HG03103 (cell line): ENCODE measurements at regions not wholly inside any gene's neighbourhood (a gene's known extent, or its start where the extent isn't known, plus 50 kb on each side); places are given as distances from the start of the nearest gene placed in this dataset.

Experiments
- ATAC-seq: cut with Tn5 transposase; IDR thresholded peaks from one replicate; pipeline ENCODE4 v1.9.1; 2021; ENCODE audit warnings: low read depth; ENCODE audit not compliant: unreplicated experiment

GRCh38 chr18:41706301-41706700 lies 248.7 kb upstream of the PIK3C3 start:
- ATAC-seq: no peak

- no peak for ATAC-seq
Measured at GRCh38 chr18:41703744-41704530, 251.1 kb upstream of the PIK3C3 start.

GRCh38 chr18:41700416-41700815 lies 254.6 kb upstream of the PIK3C3 start:
- no peak for ATAC-seq

- no peak for ATAC-seq
Measured at GRCh38 chr18:41695441-41695840, 259.6 kb upstream of the PIK3C3 start.

GRCh38 chr18:41693008-41693407 lies 262.0 kb upstream of the PIK3C3 start:
- ATAC-seq: no peak

GRCh38 chr18:41690332-41691127 lies 264.5 kb upstream of the PIK3C3 start:
- no peak for ATAC-seq

- no peak for ATAC-seq
Measured at GRCh38 chr18:41687138-41687537, 267.9 kb upstream of the PIK3C3 start.

GRCh38 chr18:41681138-41681880 lies 273.7 kb upstream of the PIK3C3 start:
- ATAC-seq: no peak

- ATAC-seq: no peak
Measured at GRCh38 chr18:41674506-41674905, 280.5 kb upstream of the PIK3C3 start.

GRCh38 chr18:41666231-41666630 lies 288.8 kb upstream of the PIK3C3 start:
- no peak for ATAC-seq

GRCh38 chr18:41665210-41665609 lies 289.8 kb upstream of the PIK3C3 start:
- ATAC-seq: no peak

- ATAC-seq: no peak
Measured at GRCh38 chr18:41660654-41661053, 294.4 kb upstream of the PIK3C3 start.

GRCh38 chr18:41659438-41660130 lies 295.4 kb upstream of the PIK3C3 start:
- ATAC-seq: no peak

GRCh38 chr18:41657189-41657588 lies 297.8 kb upstream of the PIK3C3 start:
- ATAC-seq: no peak

GRCh38 chr18:41655074-41655473 lies 300.0 kb upstream of the PIK3C3 start:
- ATAC-seq: no peak

- ATAC-seq: no peak
Measured at GRCh38 chr18:41647914-41648313, 307.1 kb upstream of the PIK3C3 start.

- no peak for ATAC-seq
Measured at GRCh38 chr18:41646915-41647620, 308.0 kb upstream of the PIK3C3 start.

GRCh38 chr18:41645589-41646360 lies 309.3 kb upstream of the PIK3C3 start:
- ATAC-seq: no peak

GRCh38 chr18:41644466-41644865 lies 310.6 kb upstream of the PIK3C3 start:
- ATAC-seq: no peak
